Panc1 (cell line): ENCODE measurements at regions not wholly inside any gene's neighbourhood (a gene's known extent, or its start where the extent isn't known, plus 50 kb on each side); places are given as distances from the start of the nearest gene placed in this dataset.

Source experiments
- POLR2AphosphoS5 ChIP-seq: IDR thresholded peaks from 2 replicates; pipeline ENCODE4 v1.6.1; 2012; ENCODE audit warnings: mild to moderate bottlenecking, low read depth, low read length, moderate library complexity
- TCF7L2 ChIP-seq: IDR thresholded peaks from 2 replicates; pipeline ENCODE4 v1.6.1; 2011; ENCODE audit warnings: mild to moderate bottlenecking, low read depth, low read length, inconsistent platforms
- TF ChIP-seq, protein P1 (sequence below): fragments of 450-650 bp; IDR thresholded peaks from 2 replicates; pipeline ENCODE4 v1.5.1; 2017; ENCODE audit warnings: mild to moderate bottlenecking

DNA sequence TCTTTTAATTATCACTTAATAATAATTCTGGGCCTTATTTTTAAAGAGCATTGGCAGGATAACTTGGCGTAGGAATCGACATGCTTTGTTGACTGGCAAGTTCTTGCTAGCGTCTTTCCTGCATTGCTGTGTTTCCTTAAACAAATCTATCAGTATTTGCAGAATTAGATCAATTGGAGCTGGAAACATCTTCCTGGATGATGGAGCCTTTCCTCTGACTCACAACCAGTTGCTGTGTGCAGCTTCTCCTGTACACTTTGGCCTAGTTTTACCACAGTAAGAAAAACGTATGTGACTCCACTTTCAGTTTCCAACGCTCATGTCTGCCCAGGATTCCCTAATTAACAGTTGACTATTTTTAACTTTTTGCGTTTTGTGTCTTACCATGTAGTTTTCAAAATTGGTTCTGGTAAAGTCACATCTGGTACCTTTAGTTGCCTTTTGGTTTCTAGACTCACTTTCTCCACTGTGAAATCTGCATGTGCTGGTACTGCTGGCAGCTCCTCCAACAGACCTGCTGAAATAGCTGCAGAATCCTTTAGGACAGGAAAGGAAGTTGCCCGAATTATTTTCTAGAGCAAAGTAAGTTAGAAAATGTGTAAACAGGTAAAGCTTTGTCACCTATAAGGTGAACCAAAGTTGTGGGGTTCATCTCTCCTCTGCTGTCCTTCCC, 553.2 kb upstream of the FAT1 start:
- TF ChIP-seq, protein P1, sequence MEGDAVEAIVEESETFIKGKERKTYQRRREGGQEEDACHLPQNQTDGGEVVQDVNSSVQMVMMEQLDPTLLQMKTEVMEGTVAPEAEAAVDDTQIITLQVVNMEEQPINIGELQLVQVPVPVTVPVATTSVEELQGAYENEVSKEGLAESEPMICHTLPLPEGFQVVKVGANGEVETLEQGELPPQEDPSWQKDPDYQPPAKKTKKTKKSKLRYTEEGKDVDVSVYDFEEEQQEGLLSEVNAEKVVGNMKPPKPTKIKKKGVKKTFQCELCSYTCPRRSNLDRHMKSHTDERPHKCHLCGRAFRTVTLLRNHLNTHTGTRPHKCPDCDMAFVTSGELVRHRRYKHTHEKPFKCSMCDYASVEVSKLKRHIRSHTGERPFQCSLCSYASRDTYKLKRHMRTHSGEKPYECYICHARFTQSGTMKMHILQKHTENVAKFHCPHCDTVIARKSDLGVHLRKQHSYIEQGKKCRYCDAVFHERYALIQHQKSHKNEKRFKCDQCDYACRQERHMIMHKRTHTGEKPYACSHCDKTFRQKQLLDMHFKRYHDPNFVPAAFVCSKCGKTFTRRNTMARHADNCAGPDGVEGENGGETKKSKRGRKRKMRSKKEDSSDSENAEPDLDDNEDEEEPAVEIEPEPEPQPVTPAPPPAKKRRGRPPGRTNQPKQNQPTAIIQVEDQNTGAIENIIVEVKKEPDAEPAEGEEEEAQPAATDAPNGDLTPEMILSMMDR: no peak
- no peak for TF ChIP-seq TCF7L2
- TF ChIP-seq POLR2AphosphoS5: no peak
